ENCODE measurements at regions not wholly inside any gene's neighbourhood (a gene's known extent, or its start where the extent isn't known, plus 50 kb on each side); places are given as distances from the start of the nearest gene placed in this dataset.
A peak's percentile ranks its signal among the peaks of the same experiment; 100 is the strongest.

GRCh38 chr10:60679388-60679990, 98.8 kb upstream of the CDK1 start:
- Histone ChIP-seq H3K36me3 (ENCODE audit: insufficient read depth, low read length, poor library complexity, severe bottlenecking) (no peaks in the 10 kb centered on the region), H3K9me3 (ENCODE audit: low read depth, low read length, poor library complexity, severe bottlenecking) (no peaks in the 10 kb centered on the region), H3K4me1 (ENCODE audit: insufficient read depth, low read length, poor library complexity, severe bottlenecking) (peaks cover 11% of the 10 kb centered on the region), H3K27ac (ENCODE audit: low read depth, low read length, poor library complexity, severe bottlenecking) (no peak overlapping the region), H3K27me3 (replicated peaks; ENCODE audit: insufficient read depth, low read depth, low read length, poor library complexity) (no peaks in the 10 kb centered on the region), H3K4me3 (ENCODE audit: low read depth, low read length, poor library complexity, severe bottlenecking) (no peak overlapping the region)
- DNase-seq (ENCODE audit: low spot score): peak; percentile 14
- ChIA-PET POLR2A (ENCODE audit: low non-redundant PET) (no interaction called here), CTCF (no interaction called here)
- TF ChIP-seq EZH2 (IDR thresholded peaks at IDR 0.05; ENCODE audit: borderline replicate concordance, low read depth, low read length, poor library complexity, severe bottlenecking) (no peak), CTCF (conservative IDR thresholded peaks at IDR 0.05; ENCODE audit: low read depth, low read length) (no peak)
- intact Hi-C loops (cut with micrococcal nuclease; ENCODE audit: unreplicated experiment): no loop called here
- BruUV-seq (replicated peaks): no TSS peak

GRCh38 chr10:60678978-60679377, 99.3 kb upstream of the CDK1 start:
- CTCF ChIA-PET: no interaction called here
- DNase-seq (ENCODE audit: low spot score): no peak
- no peaks in the 10 kb centered on the region for H3K9me3 ChIP-seq (ENCODE audit: low read depth, low read length, poor library complexity, severe bottlenecking)
- POLR2A ChIA-PET (ENCODE audit: low non-redundant PET): no interaction called here
- peaks cover 11% of the 10 kb centered on the region for H3K4me1 ChIP-seq (ENCODE audit: insufficient read depth, low read length, poor library complexity, severe bottlenecking)
- intact Hi-C loops (cut with micrococcal nuclease; ENCODE audit: unreplicated experiment): no loop called here
- BruUV-seq (replicated peaks): no TSS peak
- H3K27ac ChIP-seq (ENCODE audit: low read depth, low read length, poor library complexity, severe bottlenecking): no peak overlapping the region
- no peak overlapping the region for H3K4me3 ChIP-seq (ENCODE audit: low read depth, low read length, poor library complexity, severe bottlenecking)
- H3K36me3 ChIP-seq (ENCODE audit: insufficient read depth, low read length, poor library complexity, severe bottlenecking): no peaks in the 10 kb centered on the region
- no peaks in the 10 kb centered on the region for H3K27me3 ChIP-seq (replicated peaks; ENCODE audit: insufficient read depth, low read depth, low read length, poor library complexity)
- TF ChIP-seq EZH2 (IDR thresholded peaks at IDR 0.05; ENCODE audit: borderline replicate concordance, low read depth, low read length, poor library complexity, severe bottlenecking) (no peak), CTCF (conservative IDR thresholded peaks at IDR 0.05; ENCODE audit: low read depth, low read length) (no peak)

GRCh38 chr10:60677531-60678129, 100.6 kb upstream of the CDK1 start:
- no peak for DNase-seq (ENCODE audit: low spot score)
- Histone ChIP-seq H3K36me3 (ENCODE audit: insufficient read depth, low read length, poor library complexity, severe bottlenecking) (no peaks in the 10 kb centered on the region), H3K4me1 (ENCODE audit: insufficient read depth, low read length, poor library complexity, severe bottlenecking) (peaks cover 11% of the 10 kb centered on the region), H3K27ac (ENCODE audit: low read depth, low read length, poor library complexity, severe bottlenecking) (no peak overlapping the region), H3K9me3 (ENCODE audit: low read depth, low read length, poor library complexity, severe bottlenecking) (no peaks in the 10 kb centered on the region), H3K4me3 (ENCODE audit: low read depth, low read length, poor library complexity, severe bottlenecking) (no peak overlapping the region), H3K27me3 (replicated peaks; ENCODE audit: insufficient read depth, low read depth, low read length, poor library complexity) (no peaks in the 10 kb centered on the region)
- intact Hi-C loops (cut with micrococcal nuclease; ENCODE audit: unreplicated experiment): no loop called here
- TF ChIP-seq CTCF (conservative IDR thresholded peaks at IDR 0.05; ENCODE audit: low read depth, low read length): no peak
- no peak for TF ChIP-seq EZH2 (IDR thresholded peaks at IDR 0.05; ENCODE audit: borderline replicate concordance, low read depth, low read length, poor library complexity, severe bottlenecking)
- CTCF ChIA-PET: no interaction called here
- POLR2A ChIA-PET (ENCODE audit: low non-redundant PET): no interaction called here
- BruUV-seq (replicated peaks): no TSS peak

Measured in A673 (cell line).